ENCODE measurements at regions not wholly inside any gene's neighbourhood (a gene's known extent, or its start where the extent isn't known, plus 50 kb on each side); places are given as distances from the start of the nearest gene placed in this dataset.

- H3K36me3 Mint-ChIP-seq, result no peaks in the 10 kb centered on the region
- peaks cover 17% of the 10 kb centered on the region for H3K4me1 Mint-ChIP-seq (ENCODE audit: unreplicated experiment)
- no peak overlapping the region for H3K27ac Mint-ChIP-seq
- no peaks in the 10 kb centered on the region for H3K27me3 Mint-ChIP-seq
- H3K4me3 Mint-ChIP-seq, result no peak overlapping the region
- no peak for TF ChIP-seq CTCF (conservative IDR thresholded peaks at IDR 0.05)
- H3K9me3 Mint-ChIP-seq, result no peaks in the 10 kb centered on the region
- no peak for DNase-seq (ENCODE audit: extremely low spot score, unreplicated experiment)
These were observed 49.6 kb upstream of the CCNG1 start for GRCh38 chr5:163387589-163388343.

All from type B pancreatic cell (in vitro differentiated cells).